Panc1 (cell line): ENCODE measurements at regions not wholly inside any gene's neighbourhood (a gene's known extent, or its start where the extent isn't known, plus 50 kb on each side); places are given as distances from the start of the nearest gene placed in this dataset.

Source experiments
- CTCF ChIP-seq: fragments of 450-650 bp; IDR thresholded peaks from 2 replicates; pipeline ENCODE4 v1.5.1; 2017; ENCODE audit warnings: mild to moderate bottlenecking
- POLR2AphosphoS5 ChIP-seq: IDR thresholded peaks from 2 replicates; pipeline ENCODE4 v1.6.1; 2012; ENCODE audit warnings: mild to moderate bottlenecking, low read depth, low read length, moderate library complexity

GRCh38 chr9:20040991-20041696 lies 252.3 kb upstream of the SLC24A2 start:
- TF ChIP-seq CTCF (no peak), POLR2AphosphoS5 (no peak)
